GM21367 (cell line): ENCODE measurements at regions not wholly inside any gene's neighbourhood (a gene's known extent, or its start where the extent isn't known, plus 50 kb on each side); places are given as distances from the start of the nearest gene placed in this dataset.
"Not testable (repeated sequence)": the region's sequence is repeated elsewhere in the genome, so short reads cannot be mapped to it uniquely, and the experiment has no call there.

ENCODE experiments used
- ATAC-seq: cut with Tn5 transposase; IDR thresholded peaks from one replicate; pipeline ENCODE4 v1.9.1; 2021; ENCODE audit not compliant: unreplicated experiment

GRCh38 chr4:117014236-117014635 lies 71.1 kb downstream of the TRAM1L1 start:
- no peak for ATAC-seq

GRCh38 chr4:117010671-117011070 lies 74.7 kb downstream of the TRAM1L1 start:
- no peak for ATAC-seq

GRCh38 chr4:117001077-117001476 lies 84.3 kb downstream of the TRAM1L1 start:
- no peak for ATAC-seq

- ATAC-seq: no peak
Measured at GRCh38 chr4:116982656-116983055, 102.7 kb downstream of the TRAM1L1 start.

GRCh38 chr4:116980436-116980835 lies 104.9 kb downstream of the TRAM1L1 start:
- not testable (repeated sequence) for ATAC-seq

- no peak for ATAC-seq
Measured at GRCh38 chr4:116959045-116959444, 126.3 kb downstream of the TRAM1L1 start.

GRCh38 chr4:116953947-116954346 lies 131.4 kb downstream of the TRAM1L1 start:
- ATAC-seq: no peak

- ATAC-seq: no peak
Measured at GRCh38 chr4:116952530-116953136, 132.7 kb downstream of the TRAM1L1 start.

GRCh38 chr4:116949856-116950255 lies 135.5 kb downstream of the TRAM1L1 start:
- ATAC-seq: no peak

GRCh38 chr4:116942315-116942714 lies 143.1 kb downstream of the TRAM1L1 start:
- ATAC-seq: no peak

GRCh38 chr4:116930329-116930728 lies 155.0 kb downstream of the TRAM1L1 start:
- ATAC-seq: no peak

- ATAC-seq: no peak
Measured at GRCh38 chr4:116926631-116927295, 158.6 kb downstream of the TRAM1L1 start.

- ATAC-seq: no peak
Measured at GRCh38 chr4:116925900-116926457, 159.4 kb downstream of the TRAM1L1 start.

- no peak for ATAC-seq
Measured at GRCh38 chr4:116923389-116923788, 162.0 kb downstream of the TRAM1L1 start.

- ATAC-seq: no peak
Measured at GRCh38 chr4:116913451-116913850, 171.9 kb downstream of the TRAM1L1 start.

GRCh38 chr4:116906758-116907157 lies 178.6 kb downstream of the TRAM1L1 start:
- ATAC-seq: no peak

GRCh38 chr4:116899561-116899960 lies 185.8 kb downstream of the TRAM1L1 start:
- no peak for ATAC-seq

GRCh38 chr4:116885579-116885978 lies 199.8 kb downstream of the TRAM1L1 start:
- no peak for ATAC-seq

GRCh38 chr4:116882503-116882902 lies 202.9 kb downstream of the TRAM1L1 start:
- ATAC-seq: no peak

GRCh38 chr4:116881077-116881476 lies 204.3 kb downstream of the TRAM1L1 start:
- ATAC-seq: no peak

- ATAC-seq: no peak
Measured at GRCh38 chr4:116880625-116881024, 204.8 kb downstream of the TRAM1L1 start.

- no peak for ATAC-seq
Measured at GRCh38 chr4:116878280-116878679, 207.1 kb downstream of the TRAM1L1 start.
